SU-DHL-6 (cell line): ENCODE measurements at regions not wholly inside any gene's neighbourhood (a gene's known extent, or its start where the extent isn't known, plus 50 kb on each side); places are given as distances from the start of the nearest gene placed in this dataset.

ENCODE experiments used
- EZH2phosphoT487 ChIP-seq: fragments of 200-600 bp; sonication (generic), shearing (Covaris generic); conservative IDR thresholded peaks from 2 replicates; pipeline ENCODE4 v1.6.1; 2018; ENCODE audit warnings: mild to moderate bottlenecking, antibody characterized with exemption, low read length, moderate library complexity, mixed read lengths
- TF ChIP-seq, protein P1 (sequence below): fragments of 200-600 bp; sonication (generic); IDR thresholded peaks from one replicate; pipeline ENCODE4 v1.5.1; 2017; ENCODE audit warnings: antibody characterized with exemption, mild to moderate bottlenecking, low read length, moderate library complexity; ENCODE audit not compliant: insufficient read depth, poor library complexity, severe bottlenecking

DNA sequence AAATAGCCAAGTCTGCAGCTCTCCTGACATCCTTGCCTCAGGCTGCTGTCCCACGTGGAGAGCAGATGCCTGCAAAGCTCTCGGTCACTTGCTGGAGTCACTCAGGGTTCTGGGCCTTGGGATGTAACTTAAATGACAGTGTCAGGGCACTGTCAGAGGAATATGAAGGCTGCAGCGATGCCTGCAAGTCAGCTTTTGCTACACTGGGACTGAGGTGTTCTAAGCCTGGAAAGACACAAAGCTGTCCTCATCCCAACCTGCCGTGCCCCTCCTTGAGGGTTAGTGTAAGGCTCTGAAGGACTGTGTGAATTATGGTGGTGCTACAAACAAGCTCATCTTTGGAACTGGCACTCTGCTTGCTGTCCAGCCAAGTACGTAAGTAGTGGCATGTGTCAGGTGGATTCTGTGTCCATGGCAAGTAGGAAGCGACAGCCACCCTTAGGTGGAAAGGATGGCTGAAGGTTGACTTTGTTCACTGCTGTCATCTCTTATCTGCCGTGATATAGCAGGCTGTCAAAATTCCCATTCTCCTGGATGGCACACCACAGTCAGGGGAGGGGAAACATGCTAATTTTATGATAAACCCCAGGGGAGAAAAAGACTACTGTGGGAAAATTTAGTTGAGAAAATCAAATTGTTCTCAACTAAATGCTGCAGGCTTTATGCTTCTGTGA lies 79.9 kb downstream of the DAD1 start:
- TF ChIP-seq, protein P1, sequence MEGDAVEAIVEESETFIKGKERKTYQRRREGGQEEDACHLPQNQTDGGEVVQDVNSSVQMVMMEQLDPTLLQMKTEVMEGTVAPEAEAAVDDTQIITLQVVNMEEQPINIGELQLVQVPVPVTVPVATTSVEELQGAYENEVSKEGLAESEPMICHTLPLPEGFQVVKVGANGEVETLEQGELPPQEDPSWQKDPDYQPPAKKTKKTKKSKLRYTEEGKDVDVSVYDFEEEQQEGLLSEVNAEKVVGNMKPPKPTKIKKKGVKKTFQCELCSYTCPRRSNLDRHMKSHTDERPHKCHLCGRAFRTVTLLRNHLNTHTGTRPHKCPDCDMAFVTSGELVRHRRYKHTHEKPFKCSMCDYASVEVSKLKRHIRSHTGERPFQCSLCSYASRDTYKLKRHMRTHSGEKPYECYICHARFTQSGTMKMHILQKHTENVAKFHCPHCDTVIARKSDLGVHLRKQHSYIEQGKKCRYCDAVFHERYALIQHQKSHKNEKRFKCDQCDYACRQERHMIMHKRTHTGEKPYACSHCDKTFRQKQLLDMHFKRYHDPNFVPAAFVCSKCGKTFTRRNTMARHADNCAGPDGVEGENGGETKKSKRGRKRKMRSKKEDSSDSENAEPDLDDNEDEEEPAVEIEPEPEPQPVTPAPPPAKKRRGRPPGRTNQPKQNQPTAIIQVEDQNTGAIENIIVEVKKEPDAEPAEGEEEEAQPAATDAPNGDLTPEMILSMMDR, result no peak
- TF ChIP-seq EZH2phosphoT487, result no peak
